IPS DF 4.7 (cell line): ENCODE measurements at regions not wholly inside any gene's neighbourhood (a gene's known extent, or its start where the extent isn't known, plus 50 kb on each side); places are given as distances from the start of the nearest gene placed in this dataset.

Experiments used
- DNase-seq: peaks from one replicate; pipeline ENCODE4 v3.0.0-alpha.2; 2013; ENCODE audit warnings: low spot score; ENCODE audit errors: extremely low read depth

DNA sequence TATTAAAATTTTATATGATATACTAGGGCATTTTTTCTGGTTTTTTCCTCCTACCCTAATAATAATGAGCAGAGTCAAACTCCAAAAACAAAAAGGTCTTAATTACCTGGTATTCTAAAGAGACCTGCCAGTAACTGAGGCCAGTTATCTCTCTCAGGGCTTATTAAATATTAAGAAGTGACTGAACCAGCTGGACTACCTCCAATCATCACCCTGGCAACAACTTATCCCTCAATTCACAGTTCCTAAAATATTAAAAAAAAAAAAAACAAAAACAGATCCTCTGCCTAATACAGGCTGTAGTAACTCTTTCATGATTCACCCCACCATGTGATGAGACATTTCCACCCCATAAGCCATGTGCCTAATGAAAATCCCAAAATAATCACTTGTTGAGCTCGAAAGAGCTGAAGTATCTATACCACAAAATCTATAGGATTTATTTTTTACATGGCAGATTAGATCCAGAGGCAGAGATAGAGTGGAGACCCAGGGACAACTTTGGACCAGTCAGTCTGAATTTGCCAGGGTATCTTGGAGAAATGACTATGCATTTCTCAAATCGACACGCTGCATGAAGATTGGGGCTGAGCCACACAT lies 698.0 kb downstream of the FAT4 start:
- no peak for DNase-seq

GRCh38 chr4:126018274-126018673 lies 703.5 kb downstream of the FAT4 start:
- no peak for DNase-seq

- DNase-seq: no peak
Observed at GRCh38 chr4:126023896-126024295, 709.1 kb downstream of the FAT4 start.

- no peak for DNase-seq
Observed at GRCh38 chr4:126027601-126028000, 712.8 kb downstream of the FAT4 start.

DNA sequence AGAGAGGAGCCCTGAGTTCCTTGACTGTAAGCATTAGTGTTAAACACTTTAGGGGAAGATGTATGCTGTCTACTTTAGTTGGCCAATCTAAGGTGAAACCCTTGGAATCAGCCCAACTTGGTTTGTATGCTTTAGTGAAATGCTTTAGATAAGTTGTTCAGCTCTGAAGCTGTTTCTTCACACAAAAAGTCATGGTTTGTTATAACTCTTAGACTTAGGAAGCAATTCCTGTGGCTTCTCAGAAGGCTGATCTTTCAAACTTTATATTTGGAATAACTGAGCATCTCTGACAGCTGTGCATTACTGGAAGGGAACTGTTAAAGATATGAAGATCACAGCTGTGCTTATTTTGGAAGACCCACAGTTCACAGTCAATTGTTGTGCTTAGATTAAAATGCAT lies 714.1 kb downstream of the FAT4 start:
- DNase-seq: no peak

DNA sequence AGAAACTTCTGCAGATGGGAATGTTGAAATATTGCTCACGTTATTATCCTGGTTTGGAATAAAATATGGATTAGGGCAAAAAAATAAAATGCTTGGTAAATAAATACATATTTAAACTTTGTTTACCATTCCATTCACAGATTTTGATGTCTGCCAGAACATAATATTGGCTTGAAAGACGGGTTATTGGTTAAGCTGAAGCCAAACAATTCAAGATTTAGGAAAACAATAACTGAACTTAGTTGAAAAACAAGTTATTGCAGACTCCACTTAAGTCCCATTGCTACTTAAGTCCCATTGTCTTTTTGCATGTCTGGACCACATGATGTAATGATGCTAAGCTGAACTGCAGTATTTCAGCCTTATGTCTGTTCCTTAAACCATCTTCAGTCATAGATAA lies 722.5 kb downstream of the FAT4 start:
- no peak for DNase-seq

DNA sequence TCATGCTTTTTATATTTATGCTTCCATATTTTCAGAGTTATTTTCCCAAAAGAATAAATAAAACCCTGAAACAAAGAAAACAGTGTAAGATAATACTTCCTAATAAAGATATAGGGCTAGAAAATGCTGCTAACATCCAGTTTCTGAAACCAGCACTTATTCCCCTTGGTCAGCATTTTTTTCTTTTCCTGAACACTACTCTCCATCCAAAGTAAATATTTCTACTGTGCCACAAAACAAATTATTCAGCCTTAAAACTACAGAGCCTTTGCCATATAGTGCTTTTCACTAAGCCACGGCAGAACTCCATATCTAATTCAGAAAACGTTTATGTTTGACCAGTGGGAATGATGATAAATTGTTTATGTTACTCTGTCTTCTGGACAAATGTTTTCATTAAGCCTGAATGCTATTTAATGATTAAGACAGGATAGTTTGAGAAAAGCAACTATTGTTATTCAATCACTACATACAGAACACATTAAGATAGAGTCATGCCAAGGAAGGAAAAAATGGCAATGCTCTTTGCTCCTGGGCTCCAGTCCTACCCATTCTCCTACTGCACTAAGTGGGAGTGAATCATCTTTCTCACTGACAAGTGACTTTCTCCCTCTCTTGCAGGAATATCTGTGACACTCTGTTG lies 723.9 kb downstream of the FAT4 start:
- DNase-seq: no peak

GRCh38 chr4:126046081-126046614 lies 731.4 kb downstream of the FAT4 start:
- DNase-seq: no peak

- no peak for DNase-seq
Observed at GRCh38 chr4:126047114-126047513, 732.4 kb downstream of the FAT4 start.

GRCh38 chr4:126051689-126052424 lies 737.1 kb downstream of the FAT4 start:
- no peak for DNase-seq

GRCh38 chr4:126056116-126056650 lies 741.4 kb downstream of the FAT4 start:
- DNase-seq: no peak

- DNase-seq: no peak
Observed at GRCh38 chr4:126057371-126057770, 742.6 kb downstream of the FAT4 start.

GRCh38 chr4:126058596-126058995 lies 743.8 kb downstream of the FAT4 start:
- DNase-seq: no peak

DNA sequence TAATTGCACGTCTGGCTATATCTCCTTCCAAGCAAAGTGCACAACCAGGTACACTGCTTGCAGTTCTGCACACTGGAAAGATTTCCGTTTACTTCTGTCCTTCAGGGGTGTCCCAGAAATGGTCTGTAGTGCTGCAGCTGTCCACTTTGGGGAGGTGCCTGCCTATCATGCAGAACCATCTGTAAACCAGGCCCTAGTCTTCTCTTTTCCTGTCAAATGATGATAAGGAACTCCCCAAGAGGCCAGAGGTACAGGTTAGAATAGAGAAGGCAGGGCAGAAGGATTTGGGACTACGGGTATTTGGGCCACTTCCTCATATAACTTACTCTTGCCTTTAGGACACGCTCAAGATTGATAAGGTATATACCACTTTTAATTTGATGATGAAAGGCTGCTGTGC lies 746.9 kb downstream of the FAT4 start:
- DNase-seq: no peak

GRCh38 chr4:126065016-126065415 lies 750.3 kb downstream of the FAT4 start:
- no peak for DNase-seq

- no peak for DNase-seq
Observed at GRCh38 chr4:126071346-126072333, 756.9 kb downstream of the FAT4 start.

- no peak for DNase-seq
Observed at GRCh38 chr4:126081336-126081735, 766.6 kb downstream of the FAT4 start.

DNA sequence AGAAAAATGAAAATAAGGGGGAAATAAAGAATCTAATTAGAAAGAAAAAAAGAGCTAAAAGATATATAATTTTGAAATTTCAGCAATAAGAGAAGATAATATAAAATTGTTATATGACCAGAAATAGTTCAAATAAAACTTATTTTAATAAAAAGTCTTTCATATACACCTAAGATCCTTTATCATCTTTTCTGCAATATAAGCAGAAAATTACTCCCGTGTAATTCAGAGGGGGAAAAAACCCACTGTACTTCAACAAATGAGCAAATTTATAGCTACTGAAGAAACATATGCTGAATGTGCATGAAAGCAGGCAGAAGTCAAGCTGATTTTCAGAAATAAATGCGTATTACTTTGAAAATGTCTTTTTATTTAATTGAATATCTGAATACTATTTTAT lies 771.3 kb downstream of the FAT4 start:
- no peak for DNase-seq

DNA sequence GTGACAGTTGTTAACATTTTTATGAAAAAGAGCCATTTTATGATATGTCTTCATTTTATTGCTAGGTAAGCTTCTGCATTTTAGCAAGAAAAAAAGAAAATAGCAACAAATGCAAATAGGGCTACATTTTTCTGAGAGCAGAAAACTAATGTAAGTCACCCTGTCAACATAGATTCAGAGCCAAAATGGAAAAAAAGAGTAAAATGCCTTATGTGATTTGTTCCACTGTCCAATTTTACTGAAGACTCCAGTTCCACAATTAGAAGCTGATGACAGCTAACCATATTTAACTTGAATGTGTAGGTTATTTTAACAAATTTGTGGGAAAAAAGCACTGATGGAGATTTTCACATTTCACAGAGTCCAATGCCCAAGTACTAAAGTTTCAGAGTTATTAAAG lies 772.3 kb downstream of the FAT4 start:
- DNase-seq: no peak

GRCh38 chr4:126097155-126097799 lies 782.5 kb downstream of the FAT4 start:
- no peak for DNase-seq

GRCh38 chr4:126106658-126107057 lies 791.9 kb downstream of the FAT4 start:
- DNase-seq: peak; percentile 41
